H1 (cell line): ENCODE measurements at regions not wholly inside any gene's neighbourhood (a gene's known extent, or its start where the extent isn't known, plus 50 kb on each side); places are given as distances from the start of the nearest gene placed in this dataset.

ENCODE experiments used
- CTCF ChIA-PET: fragments of 300-600 bp; sonication (Branson Sonifier 250); formaldehyde crosslinking; loops from one replicate; lab custom pipeline; 2021; ENCODE audit not compliant: partially characterized antibody; lab: Charles Lee
- POLR2A ChIA-PET: fragments of 300-600 bp; sonication (Branson Sonifier 250); formaldehyde crosslinking; loops from one replicate; lab custom pipeline; 2021; ENCODE audit warnings: inconsistent platforms; ENCODE audit not compliant: partially characterized antibody; lab: Charles Lee
- DNase-seq, 2 experiments: peaks; one replicate each; pipeline versions ENCODE4 v3.0.0 to v3.0.0-alpha.2; 2010 to 2022; ENCODE audit warnings: low spot score in 2 of 2, low read depth in 1 of 2, mixed read lengths in 1 of 2
- FAIRE-seq: peaks from 2 replicates; lab custom pipeline; 2011; peaks lifted over from hg19 to GRCh38; lab: Jason Lieb, UNC
- H2AFZ ChIP-seq: 2 replicates; pipeline ENCODE4 v1.8.1; 2012; ENCODE audit warnings: low read length, inconsistent platforms
- H2AK5ac ChIP-seq: 2 replicates; pipeline ENCODE4 v1.6.1; 2013; ENCODE audit warnings: low read depth, low read length
- H2BK120ac ChIP-seq: replicated peaks from 2 replicates; pipeline ENCODE3; 2013; ENCODE audit warnings: low read depth, low read length, inconsistent platforms
- H2BK12ac ChIP-seq: 2 replicates; pipeline ENCODE4 v1.6.1; 2013; ENCODE audit warnings: low read depth, low read length
- H2BK15ac ChIP-seq: 2 replicates; pipeline ENCODE4 v1.6.1; 2013; ENCODE audit warnings: low read length
- H2BK20ac ChIP-seq: 2 replicates; pipeline ENCODE4 v1.6.1; 2013; ENCODE audit warnings: low read length
- H2BK5ac ChIP-seq: 2 replicates; pipeline ENCODE4 v1.6.1; 2013; ENCODE audit warnings: low read depth, low read length
- H3K14ac ChIP-seq: 2 replicates; pipeline ENCODE4 v1.6.1; 2013; ENCODE audit warnings: inconsistent platforms; ENCODE audit not compliant: insufficient read length
- H3K18ac ChIP-seq: 2 replicates; pipeline ENCODE4 v1.6.1; 2013; ENCODE audit warnings: low read length; ENCODE audit errors: extremely low read depth
- H3K23ac ChIP-seq: 2 replicates; pipeline ENCODE4 v1.6.1; 2013; ENCODE audit warnings: inconsistent platforms; ENCODE audit not compliant: insufficient read length
- H3K23me2 ChIP-seq: 2 replicates; pipeline ENCODE4 v1.6.1; 2013; ENCODE audit warnings: low read depth, low read length
- H3K27ac ChIP-seq: 2 replicates; pipeline ENCODE4 v1.6.1; 2011; ENCODE audit warnings: low read depth, low read length, inconsistent platforms
- H3K27me3 ChIP-seq, 4 experiments: replicated peaks in 1 of 4; 1 replicate in 1 of 4; 2 replicates in 3 of 4; pipeline versions ENCODE4 v1.6.1 to v1.8.1; 2011 to 2013; ENCODE audit warnings: low read length in 3 of 4, mild to moderate bottlenecking in 3 of 4, inconsistent platforms in 2 of 4, mixed read lengths in 2 of 4, moderate library complexity in 1 of 4; ENCODE audit not compliant: control insufficient read depth in 3 of 4, insufficient read depth in 3 of 4; ENCODE audit errors: extremely low read depth in 1 of 4
- H3K36me3 ChIP-seq, 4 experiments: 2 replicates each; pipeline versions ENCODE4 v1.6.1 to v1.8.1; 2011 to 2013; ENCODE audit warnings: mild to moderate bottlenecking in 4 of 4, low read length in 3 of 4, moderate library complexity in 2 of 4, control low read depth in 1 of 4, inconsistent platforms in 1 of 4; ENCODE audit not compliant: insufficient read depth in 4 of 4, control insufficient read depth in 2 of 4
- H3K4ac ChIP-seq: replicated peaks from 2 replicates; pipeline ENCODE3; 2013; ENCODE audit warnings: low read length, low read depth, mixed read lengths, inconsistent platforms; ENCODE audit not compliant: insufficient read length
- H3K4me1 ChIP-seq, 4 experiments: replicated peaks in 1 of 4; 1 replicate in 1 of 4; 2 replicates in 3 of 4; pipeline versions ENCODE4 v1.6.1 to v1.8.1; 2011 to 2013; ENCODE audit warnings: low read length in 3 of 4, inconsistent platforms in 2 of 4, mixed read lengths in 1 of 4; ENCODE audit not compliant: insufficient read depth in 4 of 4, control insufficient read depth in 3 of 4
- H3K4me2 ChIP-seq, 2 experiments: 2 replicates each; pipeline versions ENCODE4 v1.6.1 to v1.8.1; 2011 to 2013; ENCODE audit warnings: low read depth in 2 of 2, low read length in 2 of 2, control low read depth in 1 of 2, inconsistent platforms in 1 of 2, mild to moderate bottlenecking in 1 of 2; ENCODE audit not compliant: insufficient read depth in 1 of 2
- H3K4me3 ChIP-seq, 4 experiments: fragments of 200-600, 300-600 bp in 1 of 4; sonication (generic), shearing (Covaris generic), sonication (Bioruptor Twin) in 1 of 4; 2 replicates each; pipeline versions ENCODE4 v1.5.1 to v1.8.1; 2011 to 2016; ENCODE audit warnings: low read length in 4 of 4, low read depth in 3 of 4, control low read depth in 2 of 4, inconsistent platforms in 2 of 4, mild to moderate bottlenecking in 2 of 4, mixed read lengths in 1 of 4, moderate library complexity in 1 of 4; ENCODE audit not compliant: insufficient read depth in 2 of 4; ENCODE audit errors: extremely low read depth in 1 of 4
- H3K56ac ChIP-seq: replicated peaks from 2 replicates; pipeline ENCODE3; 2013; ENCODE audit warnings: low read depth, mild to moderate bottlenecking, mixed read lengths, low read length, inconsistent platforms; ENCODE audit not compliant: insufficient read length
- H3K79me1 ChIP-seq: 2 replicates; pipeline ENCODE4 v1.6.1; 2013; ENCODE audit warnings: low read depth, low read length, control low read depth
- H3K79me2 ChIP-seq, 2 experiments: 2 replicates each; pipeline versions ENCODE4 v1.6.1 to v1.8.1; 2012 to 2013; ENCODE audit warnings: low read length in 2 of 2, mild to moderate bottlenecking in 2 of 2, inconsistent platforms in 1 of 2; ENCODE audit not compliant: insufficient read depth in 2 of 2, control insufficient read depth in 1 of 2
- H3K9ac ChIP-seq, 4 experiments: replicated peaks in 1 of 4; 1 replicate in 1 of 4; 2 replicates in 3 of 4; pipeline versions ENCODE4 v1.6.1 to v1.8.1; 2011 to 2013; ENCODE audit warnings: low read depth in 3 of 4, low read length in 3 of 4, control low read depth in 2 of 4, mild to moderate bottlenecking in 2 of 4, moderate library complexity in 2 of 4, inconsistent platforms in 1 of 4; ENCODE audit errors: extremely low read depth in 1 of 4
- H3K9me3 ChIP-seq, 2 experiments: 2 replicates each; pipeline versions ENCODE4 v1.6.1 to v1.8.1; 2012 to 2013; ENCODE audit warnings: mild to moderate bottlenecking in 2 of 2, moderate library complexity in 2 of 2, control low read depth in 1 of 2, inconsistent platforms in 1 of 2, low read depth in 1 of 2, low read length in 1 of 2, mixed read lengths in 1 of 2; ENCODE audit not compliant: insufficient read depth in 2 of 2
- H4K20me1 ChIP-seq, 2 experiments: replicated peaks in 1 of 2; 2 replicates each; pipeline versions ENCODE3 to v1.8.1; 2011 to 2013; ENCODE audit warnings: inconsistent platforms in 2 of 2, low read length in 2 of 2, mild to moderate bottlenecking in 1 of 2; ENCODE audit not compliant: insufficient read depth in 2 of 2, control insufficient read depth in 1 of 2
- H4K5ac ChIP-seq: 2 replicates; pipeline ENCODE4 v1.6.1; 2013; ENCODE audit warnings: low read length, low read depth, mixed read lengths, inconsistent platforms; ENCODE audit not compliant: insufficient read length
- H4K8ac ChIP-seq: 2 replicates; pipeline ENCODE4 v1.8.0; 2013; ENCODE audit warnings: mild to moderate bottlenecking, moderate library complexity, low read length, inconsistent platforms; ENCODE audit not compliant: insufficient read depth; ENCODE audit errors: extremely low read depth
- H4K91ac ChIP-seq: replicated peaks from 2 replicates; pipeline ENCODE3; 2013; ENCODE audit warnings: low read length, mixed read lengths, inconsistent platforms; ENCODE audit not compliant: insufficient read length
- BCL11A ChIP-seq, 2 experiments: IDR thresholded peaks; one replicate each; pipeline ENCODE4 v1.6.1; 2011; ENCODE audit warnings: low read depth in 2 of 2, low read length in 2 of 2, mild to moderate bottlenecking in 2 of 2
- BRCA1 ChIP-seq: IDR thresholded peaks from 2 replicates; pipeline ENCODE4 v1.6.1; 2012; ENCODE audit warnings: low read depth, low read length, improper control_type of control experiment
- CEBPB ChIP-seq: IDR thresholded peaks from 2 replicates; pipeline ENCODE4 v1.6.1; 2012; ENCODE audit warnings: low read depth, low read length
- EZH2 ChIP-seq: fragments of 200-600 bp; sonication (generic); IDR thresholded peaks from 2 replicates; pipeline ENCODE4 v1.7.1; 2012; ENCODE audit warnings: low read depth, mild to moderate bottlenecking, moderate library complexity, low read length, inconsistent platforms; ENCODE audit not compliant: severe bottlenecking
- GTF2F1 ChIP-seq: IDR thresholded peaks from 2 replicates; pipeline ENCODE4 v1.6.1; 2012; ENCODE audit warnings: low read depth, low read length, improper control_type of control experiment, borderline replicate concordance
- HDAC6 ChIP-seq: IDR thresholded peaks from one replicate; pipeline ENCODE4 v1.7.1; 2012; ENCODE audit warnings: low read depth, mild to moderate bottlenecking, inconsistent platforms, low read length, moderate library complexity
- KDM4A ChIP-seq: IDR thresholded peaks from one replicate; pipeline ENCODE4 v1.7.1; 2012; ENCODE audit warnings: low read depth, mild to moderate bottlenecking, moderate library complexity, low read length, inconsistent platforms; ENCODE audit not compliant: severe bottlenecking
- MAFK ChIP-seq: IDR thresholded peaks from 2 replicates; pipeline ENCODE4 v1.6.1; 2012; ENCODE audit warnings: low read depth, mild to moderate bottlenecking, improper control_type of control experiment, low read length
- POU5F1 ChIP-seq: IDR thresholded peaks from 2 replicates; pipeline ENCODE4 v1.6.1; 2011; ENCODE audit warnings: low read depth, mild to moderate bottlenecking, low read length, moderate library complexity
- RBBP5 ChIP-seq: IDR thresholded peaks from 2 replicates; pipeline ENCODE4 v1.7.1; 2012; ENCODE audit warnings: low read depth, mild to moderate bottlenecking, inconsistent platforms, low read length, moderate library complexity, borderline replicate concordance
- RNF2 ChIP-seq: fragments of 200-900, 300-1000 bp; sonication (generic); IDR thresholded peaks from 2 replicates; pipeline ENCODE4 v1.7.1; 2016; ENCODE audit warnings: borderline replicate concordance, low read depth, mild to moderate bottlenecking, antibody characterized with exemption, low read length; ENCODE audit not compliant: poor library complexity, severe bottlenecking; ENCODE audit errors: missing control alignments
- SP2 ChIP-seq: IDR thresholded peaks from 2 replicates; pipeline ENCODE4 v1.6.1; 2012; ENCODE audit warnings: mild to moderate bottlenecking, low read length, inconsistent platforms
- TEAD4 ChIP-seq: IDR thresholded peaks from 2 replicates; pipeline ENCODE4 v1.6.1; 2012; ENCODE audit warnings: low read depth, low read length, inconsistent platforms, mixed read lengths
- WGBS, 2 experiments: shearing (Covaris generic) in 1 of 2; methylation state at CpG; one replicate each; pipeline versions ENCODE4 v1.1.6 to v1.1.7; 2013 to 2015; ENCODE audit warnings: low lambda C conversion rate in 2 of 2, mixed read lengths in 2 of 2, inconsistent platforms in 1 of 2, low coverage in 1 of 2, missing lambda C conversion rate in 1 of 2; ENCODE audit not compliant: insufficient replicate concordance in 2 of 2, insufficient coverage in 1 of 2, insufficient read length in 1 of 2; ENCODE audit errors: extremely low coverage in 1 of 2, missing lambda C conversion rate in 1 of 2; 5-methylcytosine and 5-hydroxymethylcytosine counted together

- H2AFZ ChIP-seq = no peak overlapping the region
- H3K23ac ChIP-seq = no peak overlapping the region
Measured at GRCh38 chr10:65130162-65130758, 1609.1 kb downstream of the REEP3 start.

More at GRCh38 chr10:65130162-65130758, 1609.1 kb downstream of the REEP3 start:
- Histone ChIP-seq H2BK120ac (no peak overlapping the region), H3K4ac (no peak overlapping the region), H3K79me2 (no peaks in the 10 kb centered on the region), H2AK5ac (no peak overlapping the region), H3K23me2 (no peaks in the 10 kb centered on the region; the same call in 1 of the 2 replicates), H3K27me3 (no peaks in the 10 kb centered on the region), H4K8ac (no peak overlapping the region), H3K18ac (no peak overlapping the region), H2BK5ac (no peak overlapping the region), H4K91ac (no peak overlapping the region), H3K27ac (no peak overlapping the region), H3K79me1 (no peaks in the 10 kb centered on the region), H4K20me1 (no peaks in the 10 kb centered on the region), H3K14ac (no peak overlapping the region), H3K56ac (no peak overlapping the region), H2BK20ac (no peak overlapping the region), H2BK12ac (no peak overlapping the region), H3K36me3 (no peaks in the 10 kb centered on the region), H3K4me2 (no peak overlapping the region), H4K5ac (no peak overlapping the region), H3K4me1 (no peaks in the 10 kb centered on the region), H2BK15ac (no peak overlapping the region), H3K9ac (no peak overlapping the region), H3K9me3 (no peaks in the 10 kb centered on the region), H3K4me3 (no peak overlapping the region)
- DNase-seq (no peak), FAIRE-seq (no peak)
- POLR2A ChIA-PET = no interaction called here
- TF ChIP-seq RBBP5 = no peak
- TF ChIP-seq KDM4A = no peak
- no peak for TF ChIP-seq TEAD4
- TF ChIP-seq POU5F1 = no peak
- TF ChIP-seq BRCA1 = no peak
- TF ChIP-seq RNF2 = no peak
- TF ChIP-seq CEBPB = no peak
- TF ChIP-seq MAFK = no peak
- TF ChIP-seq GTF2F1 = no peak
- TF ChIP-seq BCL11A (IDR thresholded peaks at IDR 0.05; ENCODE audit: low read depth in 2 of 2, low read length in 2 of 2) = no peak
- no peak for TF ChIP-seq SP2
- TF ChIP-seq EZH2 = no peak
- TF ChIP-seq HDAC6 = no peak
- CTCF ChIA-PET = interaction anchor here (0.6 to 0.7 kb wide), 2 partner anchors 253 to 1157 kb away, joined by 3 read pairs; no protein-coding TSS in a partner anchor
- whole genome bisulfite sequencing, 2 experiments = 92% methylated on average over 1 of the region's 1 CpG; no CpG with 5 or more reads in 1 of the 2 experiments
